HEK293 (cell line): ENCODE measurements at regions not wholly inside any gene's neighbourhood (a gene's known extent, or its start where the extent isn't known, plus 50 kb on each side); places are given as distances from the start of the nearest gene placed in this dataset.

Experiments used
- CTCF ChIA-PET: fragments of 350-600 bp; formaldehyde crosslinking; extraction: SDS; loops from one replicate; lab custom pipeline; 2021; ENCODE audit warnings: antibody characterized with exemption; lab: Yijun Ruan, JAX
- POLR2A ChIA-PET: fragments of 300-600 bp; formaldehyde crosslinking; extraction: SDS; loops from one replicate; lab custom pipeline; 2020; ENCODE audit warnings: antibody characterized with exemption, inconsistent platforms; lab: Yijun Ruan, JAX
- H3K27ac ChIP-seq: fragments of 200-500 bp; sonication (Bioruptor generic); 2 replicates; pipeline ENCODE4 v1.5.1; 2014; ENCODE audit warnings: low read depth, low read length, control low read depth, inconsistent platforms; ENCODE audit errors: extremely low read depth
- H3K36me3 ChIP-seq, 2 experiments: fragments of 200-500 bp in 1 of 2; sonication (Bioruptor generic) in 1 of 2; 1 replicate in 1 of 2; 2 replicates in 1 of 2; pipeline ENCODE4 v1.5.1; 2014 to 2017; ENCODE audit warnings: inconsistent platforms in 2 of 2, low read length in 2 of 2; ENCODE audit not compliant: control insufficient read depth in 2 of 2, insufficient read depth in 1 of 2
- H3K4me1 ChIP-seq: fragments of 200-500 bp; sonication (Bioruptor generic); 2 replicates; pipeline ENCODE4 v1.5.1; 2014; ENCODE audit warnings: mild to moderate bottlenecking, low read length, inconsistent platforms; ENCODE audit not compliant: control insufficient read depth, insufficient read depth
- H3K4me3 ChIP-seq: 2 replicates; pipeline ENCODE4 v1.5.1; 2011; ENCODE audit warnings: low read depth, mild to moderate bottlenecking, control low read depth, low read length, moderate library complexity
- H3K9me3 ChIP-seq: fragments of 200-500 bp; sonication (Bioruptor generic); 2 replicates; pipeline ENCODE4 v1.5.1; 2014; ENCODE audit warnings: low read depth, low read length, inconsistent platforms; ENCODE audit not compliant: control insufficient read depth, insufficient read depth
- GLIS1 ChIP-seq: fragments of 450-650 bp; formaldehyde crosslinking; IDR thresholded peaks from 2 replicates; pipeline ENCODE4 v1.5.1; 2016; ENCODE audit warnings: missing biosample characterization, missing genetic modification characterization
- HOXD13 ChIP-seq: sonication (generic); formaldehyde crosslinking; IDR thresholded peaks from 2 replicates; pipeline ENCODE4 v1.8.0; 2022; ENCODE audit warnings: missing genetic modification reagents, borderline replicate concordance
- KLF1 ChIP-seq: fragments of 450-650 bp; formaldehyde crosslinking; IDR thresholded peaks from 2 replicates; pipeline ENCODE4 v1.5.1; 2016; ENCODE audit warnings: missing biosample characterization, missing genetic modification characterization
- KLF10 ChIP-seq: fragments of 450-650 bp; IDR thresholded peaks from 2 replicates; pipeline ENCODE4 v1.5.1; 2018; ENCODE audit warnings: missing biosample characterization, mild to moderate bottlenecking, missing genetic modification characterization
- KLF16 ChIP-seq: fragments of 450-650 bp; formaldehyde crosslinking; IDR thresholded peaks from 2 replicates; pipeline ENCODE4 v1.5.1; 2017; ENCODE audit warnings: missing biosample characterization, missing genetic modification characterization
- OSR2 ChIP-seq: fragments of 450-650 bp; formaldehyde crosslinking; IDR thresholded peaks from 2 replicates; pipeline ENCODE4 v1.5.1; 2016; ENCODE audit warnings: missing biosample characterization, missing genetic modification characterization
- SCRT1 ChIP-seq: fragments of 450-650 bp; formaldehyde crosslinking; IDR thresholded peaks from 2 replicates; pipeline ENCODE4 v1.5.1; 2016; ENCODE audit warnings: missing biosample characterization, missing genetic modification characterization, borderline replicate concordance
- SCRT2 ChIP-seq: fragments of 450-650 bp; formaldehyde crosslinking; IDR thresholded peaks from 2 replicates; pipeline ENCODE4 v1.5.1; 2016; ENCODE audit warnings: missing biosample characterization, missing genetic modification characterization
- WT1 ChIP-seq: fragments of 450-650 bp; formaldehyde crosslinking; IDR thresholded peaks from 2 replicates; pipeline ENCODE4 v1.5.1; 2016; ENCODE audit warnings: missing biosample characterization, missing genetic modification characterization
- ZBTB17 ChIP-seq: fragments of 450-650 bp; formaldehyde crosslinking; IDR thresholded peaks from 2 replicates; pipeline ENCODE4 v1.5.1; 2016; ENCODE audit warnings: missing biosample characterization, missing genetic modification characterization
- ZBTB7A ChIP-seq: fragments of 450-650 bp; formaldehyde crosslinking; IDR thresholded peaks from 2 replicates; pipeline ENCODE4 v1.5.1; 2016; ENCODE audit warnings: low read depth, missing biosample characterization, missing genetic modification characterization
- ZBTB8A ChIP-seq: fragments of 450-650 bp; formaldehyde crosslinking; IDR thresholded peaks from 2 replicates; pipeline ENCODE4 v1.5.1; 2016; ENCODE audit warnings: missing biosample characterization, missing genetic modification characterization
- ZIC2 ChIP-seq: fragments of 450-650 bp; formaldehyde crosslinking; IDR thresholded peaks from 2 replicates; pipeline ENCODE4 v1.5.1; 2016; ENCODE audit warnings: missing biosample characterization, missing genetic modification characterization
- ZNF114 ChIP-seq: fragments of 450-650 bp; formaldehyde crosslinking; IDR thresholded peaks from 2 replicates; pipeline ENCODE4 v1.5.0; 2017; ENCODE audit warnings: missing biosample characterization, missing genetic modification characterization
- ZNF155 ChIP-seq: fragments of 450-650 bp; formaldehyde crosslinking; IDR thresholded peaks from 2 replicates; pipeline ENCODE4 v1.5.1; 2016; ENCODE audit warnings: missing biosample characterization, missing genetic modification characterization
- ZNF16 ChIP-seq: fragments of 450-650 bp; formaldehyde crosslinking; IDR thresholded peaks from 2 replicates; pipeline ENCODE4 v1.5.1; 2016; ENCODE audit warnings: low read depth, missing biosample characterization, missing genetic modification characterization
- ZNF174 ChIP-seq: fragments of 450-650 bp; formaldehyde crosslinking; IDR thresholded peaks from 2 replicates; pipeline ENCODE4 v1.5.0; 2017; ENCODE audit warnings: missing biosample characterization, mild to moderate bottlenecking, missing genetic modification characterization
- ZNF2 ChIP-seq: fragments of 450-650 bp; formaldehyde crosslinking; IDR thresholded peaks from 2 replicates; pipeline ENCODE4 v1.5.1; 2016; ENCODE audit warnings: missing biosample characterization, missing genetic modification characterization
- ZNF350 ChIP-seq: fragments of 450-650 bp; formaldehyde crosslinking; IDR thresholded peaks from 2 replicates; pipeline ENCODE4 v1.5.0; 2017; ENCODE audit warnings: missing biosample characterization, mild to moderate bottlenecking, missing genetic modification characterization
- ZNF366 ChIP-seq: fragments of 450-650 bp; formaldehyde crosslinking; conservative IDR thresholded peaks from 2 replicates; pipeline ENCODE4 v1.5.1; 2016; ENCODE audit warnings: missing biosample characterization, missing genetic modification characterization
- ZNF544 ChIP-seq: fragments of 450-650 bp; formaldehyde crosslinking; IDR thresholded peaks from 2 replicates; pipeline ENCODE4 v1.5.0; 2017; ENCODE audit warnings: missing biosample characterization, missing genetic modification characterization
- ZNF555 ChIP-seq: fragments of 450-650 bp; formaldehyde crosslinking; conservative IDR thresholded peaks from 2 replicates; pipeline ENCODE4 v1.5.1; 2017; ENCODE audit warnings: missing biosample characterization, mild to moderate bottlenecking, missing genetic modification characterization, inconsistent platforms
- ZNF707 ChIP-seq: fragments of 450-650 bp; formaldehyde crosslinking; IDR thresholded peaks from 2 replicates; pipeline ENCODE4 v1.5.1; 2016; ENCODE audit warnings: missing biosample characterization, missing genetic modification characterization
- ZNF843 ChIP-seq: fragments of 450-650 bp; formaldehyde crosslinking; IDR thresholded peaks from 2 replicates; pipeline ENCODE4 v1.5.1; 2016; ENCODE audit warnings: missing biosample characterization, missing genetic modification characterization
- TF ChIP-seq, protein P1 (sequence below): fragments of 450-650 bp; IDR thresholded peaks from 2 replicates; pipeline ENCODE4 v1.5.1; 2018; ENCODE audit warnings: missing biosample characterization, mild to moderate bottlenecking, missing genetic modification characterization
- TF ChIP-seq, protein P2 (sequence below): fragments of 450-650 bp; formaldehyde crosslinking; IDR thresholded peaks from 2 replicates; pipeline ENCODE4 v1.5.1; 2016; ENCODE audit warnings: missing biosample characterization, missing genetic modification characterization
- TF ChIP-seq, protein P3 (sequence below): fragments of 450-650 bp; formaldehyde crosslinking; IDR thresholded peaks from 2 replicates; pipeline ENCODE4 v1.5.1; 2017; ENCODE audit warnings: missing biosample characterization, missing genetic modification characterization
- TF ChIP-seq, protein P4 (sequence below): fragments of 450-650 bp; formaldehyde crosslinking; IDR thresholded peaks from 2 replicates; pipeline ENCODE4 v1.5.1; 2016; ENCODE audit warnings: missing biosample characterization, missing genetic modification characterization
- TF ChIP-seq, protein P5 (sequence below): fragments of 450-650 bp; formaldehyde crosslinking; IDR thresholded peaks from 2 replicates; pipeline ENCODE4 v1.5.1; 2016; ENCODE audit warnings: missing biosample characterization, missing genetic modification characterization

DNA sequence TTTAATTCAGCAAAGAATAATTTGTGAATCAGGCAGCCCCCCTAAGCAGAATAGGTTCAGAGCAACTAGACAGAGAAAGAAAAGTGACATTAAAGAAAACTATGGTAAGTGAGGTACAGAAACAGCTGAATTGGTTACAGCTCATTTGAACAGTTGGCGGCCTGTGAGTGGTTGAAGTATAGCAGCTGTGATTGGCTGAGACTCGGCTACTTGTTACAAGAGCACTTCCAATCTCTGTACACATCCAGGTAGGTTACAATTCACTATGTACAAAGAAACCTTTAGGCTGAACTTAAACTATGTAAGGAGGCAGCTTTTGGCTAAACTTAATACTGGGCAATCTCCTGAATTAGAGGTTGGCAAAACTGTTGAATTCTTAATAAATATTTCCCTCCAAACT lies 171.1 kb upstream of the LHX8 start (continued):
- TF ChIP-seq, protein P1, sequence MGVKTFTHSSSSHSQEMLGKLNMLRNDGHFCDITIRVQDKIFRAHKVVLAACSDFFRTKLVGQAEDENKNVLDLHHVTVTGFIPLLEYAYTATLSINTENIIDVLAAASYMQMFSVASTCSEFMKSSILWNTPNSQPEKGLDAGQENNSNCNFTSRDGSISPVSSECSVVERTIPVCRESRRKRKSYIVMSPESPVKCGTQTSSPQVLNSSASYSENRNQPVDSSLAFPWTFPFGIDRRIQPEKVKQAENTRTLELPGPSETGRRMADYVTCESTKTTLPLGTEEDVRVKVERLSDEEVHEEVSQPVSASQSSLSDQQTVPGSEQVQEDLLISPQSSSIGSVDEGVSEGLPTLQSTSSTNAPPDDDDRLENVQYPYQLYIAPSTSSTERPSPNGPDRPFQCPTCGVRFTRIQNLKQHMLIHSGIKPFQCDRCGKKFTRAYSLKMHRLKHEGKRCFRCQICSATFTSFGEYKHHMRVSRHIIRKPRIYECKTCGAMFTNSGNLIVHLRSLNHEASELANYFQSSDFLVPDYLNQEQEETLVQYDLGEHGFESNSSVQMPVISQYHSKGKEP: no peak
- TF ChIP-seq ZNF155: no peak
- TF ChIP-seq KLF10: no peak
- TF ChIP-seq ZNF707 (tag by site-specific recombination): no peak
- no peak for TF ChIP-seq ZNF174
- no peak for TF ChIP-seq GLIS1 (tag by site-specific recombination)
- TF ChIP-seq ZBTB8A (tag by site-specific recombination): no peak

DNA sequence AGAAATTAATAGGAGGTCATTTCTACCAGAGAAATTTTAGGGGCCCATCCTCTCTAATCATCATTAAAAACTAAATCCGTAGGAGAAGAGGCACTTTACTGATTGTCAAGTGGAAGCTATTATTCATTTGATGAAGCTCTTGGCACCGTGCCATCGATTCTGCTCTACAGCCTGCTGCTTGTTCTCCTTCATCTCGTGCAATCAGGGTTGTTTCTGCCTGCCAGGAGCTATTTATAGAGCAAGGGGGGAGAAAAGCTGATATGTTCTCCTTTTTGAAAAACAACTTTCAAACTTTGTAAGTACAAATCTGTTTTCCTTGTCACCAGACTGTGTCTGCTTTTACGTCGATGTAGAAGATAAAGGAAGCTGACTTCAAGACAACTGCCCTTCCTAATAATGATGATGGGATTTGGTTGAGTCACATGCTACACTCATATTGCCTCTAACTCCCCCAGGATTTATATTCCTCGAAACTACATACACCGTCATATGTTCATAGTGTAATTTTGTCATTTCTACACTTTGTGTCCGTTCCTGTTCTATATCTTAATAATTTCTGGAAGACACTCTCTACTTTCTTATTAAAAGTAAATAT lies 169.6 kb upstream of the LHX8 start:
- no peak overlapping the region for H3K27ac ChIP-seq
- ChIA-PET CTCF (interaction anchor here (0.7 kb wide), 1 partner anchor 59 kb away, joined by 3 read pairs; no protein-coding TSS in a partner anchor), POLR2A (no interaction called here)
- no peaks in the 10 kb centered on the region for H3K36me3 ChIP-seq
- H3K4me1 ChIP-seq: no peaks in the 10 kb centered on the region
- H3K4me3 ChIP-seq: no peak overlapping the region
- H3K9me3 ChIP-seq: no peaks in the 10 kb centered on the region
- TF ChIP-seq KLF10: peak; percentile 57; the same call in 1 of the 2 replicates
- TF ChIP-seq, protein P2, sequence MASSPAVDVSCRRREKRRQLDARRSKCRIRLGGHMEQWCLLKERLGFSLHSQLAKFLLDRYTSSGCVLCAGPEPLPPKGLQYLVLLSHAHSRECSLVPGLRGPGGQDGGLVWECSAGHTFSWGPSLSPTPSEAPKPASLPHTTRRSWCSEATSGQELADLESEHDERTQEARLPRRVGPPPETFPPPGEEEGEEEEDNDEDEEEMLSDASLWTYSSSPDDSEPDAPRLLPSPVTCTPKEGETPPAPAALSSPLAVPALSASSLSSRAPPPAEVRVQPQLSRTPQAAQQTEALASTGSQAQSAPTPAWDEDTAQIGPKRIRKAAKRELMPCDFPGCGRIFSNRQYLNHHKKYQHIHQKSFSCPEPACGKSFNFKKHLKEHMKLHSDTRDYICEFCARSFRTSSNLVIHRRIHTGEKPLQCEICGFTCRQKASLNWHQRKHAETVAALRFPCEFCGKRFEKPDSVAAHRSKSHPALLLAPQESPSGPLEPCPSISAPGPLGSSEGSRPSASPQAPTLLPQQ (tag by site-specific recombination): no peak
- TF ChIP-seq SCRT2 (tag by site-specific recombination): no peak
- TF ChIP-seq OSR2 (tag by site-specific recombination): peak; percentile 45; the same call in 1 of the 2 replicates
- TF ChIP-seq, protein P3, sequence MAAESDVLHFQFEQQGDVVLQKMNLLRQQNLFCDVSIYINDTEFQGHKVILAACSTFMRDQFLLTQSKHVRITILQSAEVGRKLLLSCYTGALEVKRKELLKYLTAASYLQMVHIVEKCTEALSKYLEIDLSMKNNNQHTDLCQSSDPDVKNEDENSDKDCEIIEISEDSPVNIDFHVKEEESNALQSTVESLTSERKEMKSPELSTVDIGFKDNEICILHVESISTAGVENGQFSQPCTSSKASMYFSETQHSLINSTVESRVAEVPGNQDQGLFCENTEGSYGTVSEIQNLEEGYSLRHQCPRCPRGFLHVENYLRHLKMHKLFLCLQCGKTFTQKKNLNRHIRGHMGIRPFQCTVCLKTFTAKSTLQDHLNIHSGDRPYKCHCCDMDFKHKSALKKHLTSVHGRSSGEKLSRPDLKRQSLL (tag by site-specific recombination): peak; percentile 47; the same call in 1 of the 2 replicates
- no peak for TF ChIP-seq GLIS1 (tag by site-specific recombination)
- no peak for TF ChIP-seq ZNF114
- no peak for TF ChIP-seq ZNF555 (tag by site-specific recombination)
- no peak for TF ChIP-seq ZIC2 (tag by site-specific recombination)
- TF ChIP-seq HOXD13: no peak
- no peak for TF ChIP-seq ZNF843
- TF ChIP-seq SCRT1 (tag by site-specific recombination): no peak
- TF ChIP-seq ZNF350 (tag by site-specific recombination): 0 out of 2 replicates have a peak, but pooled peaks have one; percentile 66
- peak; percentile 58; the same call in 1 of the 2 replicates for TF ChIP-seq ZBTB17 (tag by site-specific recombination)
- TF ChIP-seq ZNF16 (tag by site-specific recombination): no peak
- TF ChIP-seq ZBTB7A (tag by site-specific recombination): no peak
- TF ChIP-seq, protein P4, sequence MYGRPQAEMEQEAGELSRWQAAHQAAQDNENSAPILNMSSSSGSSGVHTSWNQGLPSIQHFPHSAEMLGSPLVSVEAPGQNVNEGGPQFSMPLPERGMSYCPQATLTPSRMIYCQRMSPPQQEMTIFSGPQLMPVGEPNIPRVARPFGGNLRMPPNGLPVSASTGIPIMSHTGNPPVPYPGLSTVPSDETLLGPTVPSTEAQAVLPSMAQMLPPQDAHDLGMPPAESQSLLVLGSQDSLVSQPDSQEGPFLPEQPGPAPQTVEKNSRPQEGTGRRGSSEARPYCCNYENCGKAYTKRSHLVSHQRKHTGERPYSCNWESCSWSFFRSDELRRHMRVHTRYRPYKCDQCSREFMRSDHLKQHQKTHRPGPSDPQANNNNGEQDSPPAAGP (tag by site-specific recombination): no peak
- 0 out of 2 replicates have a peak, but pooled peaks have one; percentile 11 for TF ChIP-seq ZNF366
- TF ChIP-seq, protein P5, sequence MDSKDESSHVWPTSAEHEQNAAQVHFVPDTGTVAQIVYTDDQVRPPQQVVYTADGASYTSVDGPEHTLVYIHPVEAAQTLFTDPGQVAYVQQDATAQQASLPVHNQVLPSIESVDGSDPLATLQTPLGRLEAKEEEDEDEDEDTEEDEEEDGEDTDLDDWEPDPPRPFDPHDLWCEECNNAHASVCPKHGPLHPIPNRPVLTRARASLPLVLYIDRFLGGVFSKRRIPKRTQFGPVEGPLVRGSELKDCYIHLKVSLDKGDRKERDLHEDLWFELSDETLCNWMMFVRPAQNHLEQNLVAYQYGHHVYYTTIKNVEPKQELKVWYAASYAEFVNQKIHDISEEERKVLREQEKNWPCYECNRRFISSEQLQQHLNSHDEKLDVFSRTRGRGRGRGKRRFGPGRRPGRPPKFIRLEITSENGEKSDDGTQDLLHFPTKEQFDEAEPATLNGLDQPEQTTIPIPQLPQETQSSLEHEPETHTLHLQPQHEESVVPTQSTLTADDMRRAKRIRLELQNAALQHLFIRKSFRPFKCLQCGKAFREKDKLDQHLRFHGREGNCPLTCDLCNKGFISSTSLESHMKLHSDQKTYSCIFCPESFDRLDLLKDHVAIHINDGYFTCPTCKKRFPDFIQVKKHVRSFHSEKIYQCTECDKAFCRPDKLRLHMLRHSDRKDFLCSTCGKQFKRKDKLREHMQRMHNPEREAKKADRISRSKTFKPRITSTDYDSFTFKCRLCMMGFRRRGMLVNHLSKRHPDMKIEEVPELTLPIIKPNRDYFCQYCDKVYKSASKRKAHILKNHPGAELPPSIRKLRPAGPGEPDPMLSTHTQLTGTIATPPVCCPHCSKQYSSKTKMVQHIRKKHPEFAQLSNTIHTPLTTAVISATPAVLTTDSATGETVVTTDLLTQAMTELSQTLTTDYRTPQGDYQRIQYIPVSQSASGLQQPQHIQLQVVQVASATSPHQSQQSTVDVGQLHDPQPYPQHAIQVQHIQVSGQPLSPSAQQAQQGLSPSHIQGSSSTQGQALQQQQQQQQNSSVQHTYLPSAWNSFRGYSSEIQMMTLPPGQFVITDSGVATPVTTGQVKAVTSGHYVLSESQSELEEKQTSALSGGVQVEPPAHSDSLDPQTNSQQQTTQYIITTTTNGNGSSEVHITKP (tag by site-specific recombination): peak; percentile 58
- no peak for TF ChIP-seq KLF1 (tag by site-specific recombination)
- no peak for TF ChIP-seq ZNF2 (tag by site-specific recombination)
- TF ChIP-seq ZNF544: no peak
- TF ChIP-seq KLF16 (tag by site-specific recombination): no peak
- 0 out of 2 replicates have a peak, but pooled peaks have one; percentile 16 for TF ChIP-seq WT1 (tag by site-specific recombination)
